ENCODE measurements at regions not wholly inside any gene's neighbourhood (a gene's known extent, or its start where the extent isn't known, plus 50 kb on each side); places are given as distances from the start of the nearest gene placed in this dataset.

- WGBS: 61% methylated on average over 1 of the region's 1 CpG
- no peaks in the 10 kb centered on the region for H3K36me3 ChIP-seq
- no peaks in the 10 kb centered on the region for H3K27me3 ChIP-seq (replicated peaks; ENCODE audit: insufficient read depth)
- H3K9me3 ChIP-seq: no peaks in the 10 kb centered on the region
- H3K4me1 ChIP-seq (replicated peaks): no peaks in the 10 kb centered on the region
- DNase-seq (ENCODE audit: low spot score): no peak
- intact Hi-C loops (cut with DNase I): no loop called here
- TF ChIP-seq, protein P1, sequence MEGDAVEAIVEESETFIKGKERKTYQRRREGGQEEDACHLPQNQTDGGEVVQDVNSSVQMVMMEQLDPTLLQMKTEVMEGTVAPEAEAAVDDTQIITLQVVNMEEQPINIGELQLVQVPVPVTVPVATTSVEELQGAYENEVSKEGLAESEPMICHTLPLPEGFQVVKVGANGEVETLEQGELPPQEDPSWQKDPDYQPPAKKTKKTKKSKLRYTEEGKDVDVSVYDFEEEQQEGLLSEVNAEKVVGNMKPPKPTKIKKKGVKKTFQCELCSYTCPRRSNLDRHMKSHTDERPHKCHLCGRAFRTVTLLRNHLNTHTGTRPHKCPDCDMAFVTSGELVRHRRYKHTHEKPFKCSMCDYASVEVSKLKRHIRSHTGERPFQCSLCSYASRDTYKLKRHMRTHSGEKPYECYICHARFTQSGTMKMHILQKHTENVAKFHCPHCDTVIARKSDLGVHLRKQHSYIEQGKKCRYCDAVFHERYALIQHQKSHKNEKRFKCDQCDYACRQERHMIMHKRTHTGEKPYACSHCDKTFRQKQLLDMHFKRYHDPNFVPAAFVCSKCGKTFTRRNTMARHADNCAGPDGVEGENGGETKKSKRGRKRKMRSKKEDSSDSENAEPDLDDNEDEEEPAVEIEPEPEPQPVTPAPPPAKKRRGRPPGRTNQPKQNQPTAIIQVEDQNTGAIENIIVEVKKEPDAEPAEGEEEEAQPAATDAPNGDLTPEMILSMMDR (IDR thresholded peaks at IDR 0.05): no peak
- TF ChIP-seq POLR2AphosphoS5 (IDR thresholded peaks at IDR 0.05) (no peak), POLR2A (IDR thresholded peaks at IDR 0.05) (no peak)
- H3K27ac ChIP-seq: no peak overlapping the region
- H3K4me3 ChIP-seq: no peak overlapping the region
These were observed 102.9 kb downstream of the LRRN1 start for GRCh38 chr3:3902161-3902560.

DNA sequence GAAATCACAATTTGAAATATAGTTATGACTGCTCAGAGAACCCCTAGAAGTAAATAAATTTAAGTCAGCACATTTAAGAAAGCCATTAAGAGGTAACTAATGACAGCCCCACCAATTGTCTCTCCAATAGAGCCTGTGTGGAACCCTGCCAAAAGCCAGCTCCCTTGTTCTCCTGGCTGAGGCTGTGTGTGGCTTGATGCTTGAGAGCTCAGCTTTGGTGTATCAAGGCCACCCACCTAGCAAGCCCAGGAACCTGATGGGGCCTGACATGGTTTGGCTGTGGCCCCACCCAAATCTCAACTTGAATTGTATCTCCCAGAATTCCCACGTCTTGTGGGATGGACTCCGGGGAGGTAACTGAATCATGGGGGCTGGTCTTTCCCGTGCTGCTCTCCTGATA is 106.9 kb downstream of the LRRN1 start:
- DNase-seq (ENCODE audit: low spot score): no peak
- no peak overlapping the region for H3K4me3 ChIP-seq
- intact Hi-C loops (cut with DNase I): no loop called here
- H3K27ac ChIP-seq: no peak overlapping the region
- no peaks in the 10 kb centered on the region for H3K27me3 ChIP-seq (replicated peaks; ENCODE audit: insufficient read depth)
- no peaks in the 10 kb centered on the region for H3K4me1 ChIP-seq (replicated peaks)
- WGBS: 94% methylated on average over 3 of the region's 3 CpGs
- no peaks in the 10 kb centered on the region for H3K9me3 ChIP-seq
- no peaks in the 10 kb centered on the region for H3K36me3 ChIP-seq
- TF ChIP-seq, protein P1 (IDR thresholded peaks at IDR 0.05): no peak
- TF ChIP-seq POLR2AphosphoS5 (IDR thresholded peaks at IDR 0.05): no peak
- TF ChIP-seq POLR2A (IDR thresholded peaks at IDR 0.05): no peak

- no peak overlapping the region for H3K27ac ChIP-seq
- TF ChIP-seq, protein P1 (IDR thresholded peaks at IDR 0.05): no peak
- no peak for TF ChIP-seq POLR2AphosphoS5 (IDR thresholded peaks at IDR 0.05)
- TF ChIP-seq POLR2A (IDR thresholded peaks at IDR 0.05): no peak
These were observed 107.8 kb downstream of the LRRN1 start for GRCh38 chr3:3907023-3907422.

GRCh38 chr3:3918763-3919162 is 119.5 kb downstream of the LRRN1 start:
- Histone ChIP-seq H3K9me3 (no peaks in the 10 kb centered on the region), H3K27ac (no peak overlapping the region), H3K4me1 (replicated peaks) (no peaks in the 10 kb centered on the region), H3K36me3 (no peaks in the 10 kb centered on the region), H3K27me3 (replicated peaks; ENCODE audit: insufficient read depth) (no peaks in the 10 kb centered on the region), H3K4me3 (no peak overlapping the region)
- no peak for DNase-seq (ENCODE audit: low spot score)
- intact Hi-C loops (cut with DNase I): no loop called here
- TF ChIP-seq, protein P1 (IDR thresholded peaks at IDR 0.05): no peak
- TF ChIP-seq POLR2AphosphoS5 (IDR thresholded peaks at IDR 0.05) (no peak), POLR2A (IDR thresholded peaks at IDR 0.05) (no peak)
- WGBS: 95% methylated on average over 1 of the region's 1 CpG

More at GRCh38 chr3:3907023-3907422, 107.8 kb downstream of the LRRN1 start:
- Histone ChIP-seq H3K9me3 (no peaks in the 10 kb centered on the region), H3K36me3 (no peaks in the 10 kb centered on the region), H3K27me3 (replicated peaks; ENCODE audit: insufficient read depth) (no peaks in the 10 kb centered on the region), H3K4me3 (no peak overlapping the region), H3K4me1 (replicated peaks) (no peaks in the 10 kb centered on the region)
- DNase-seq (ENCODE audit: low spot score): no peak
- intact Hi-C loops (cut with DNase I): no loop called here

GRCh38 chr3:3919316-3919715 is 120.1 kb downstream of the LRRN1 start:
- Histone ChIP-seq H3K9me3 (no peaks in the 10 kb centered on the region), H3K36me3 (no peaks in the 10 kb centered on the region), H3K4me3 (no peak overlapping the region), H3K27ac (no peak overlapping the region), H3K27me3 (replicated peaks; ENCODE audit: insufficient read depth) (no peaks in the 10 kb centered on the region), H3K4me1 (replicated peaks) (no peaks in the 10 kb centered on the region)
- intact Hi-C loops (cut with DNase I): no loop called here
- TF ChIP-seq, protein P1 (IDR thresholded peaks at IDR 0.05): no peak
- no peak for TF ChIP-seq POLR2AphosphoS5 (IDR thresholded peaks at IDR 0.05)
- WGBS: 22% methylated on average over 1 of the region's 1 CpG
- DNase-seq (ENCODE audit: low spot score): no peak
